ENCODE measurements at regions not wholly inside any gene's neighbourhood (a gene's known extent, or its start where the extent isn't known, plus 50 kb on each side); places are given as distances from the start of the nearest gene placed in this dataset.

GRCh38 chr14:56918849-56919574 is 108.7 kb upstream of the OTX2 start:
- Histone ChIP-seq H2AFZ (ENCODE audit: low read length, unreplicated experiment) (no peak overlapping the region), H3K27me3 (ENCODE audit: insufficient read depth, low read length) (no peaks in the 10 kb centered on the region), H3K36me3 (ENCODE audit: insufficient read depth, low read length) (no peaks in the 10 kb centered on the region), H3K27ac (ENCODE audit: low read depth, low read length) (no peak overlapping the region), H3K4me3 (ENCODE audit: low read depth, low read length) (no peak overlapping the region), H3K79me2 (ENCODE audit: control insufficient read depth, insufficient read depth, low read length, unreplicated experiment) (no peaks in the 10 kb centered on the region), H3K4me1 (ENCODE audit: control insufficient read depth, insufficient read depth, low read length, unreplicated experiment) (no peaks in the 10 kb centered on the region)

DNA sequence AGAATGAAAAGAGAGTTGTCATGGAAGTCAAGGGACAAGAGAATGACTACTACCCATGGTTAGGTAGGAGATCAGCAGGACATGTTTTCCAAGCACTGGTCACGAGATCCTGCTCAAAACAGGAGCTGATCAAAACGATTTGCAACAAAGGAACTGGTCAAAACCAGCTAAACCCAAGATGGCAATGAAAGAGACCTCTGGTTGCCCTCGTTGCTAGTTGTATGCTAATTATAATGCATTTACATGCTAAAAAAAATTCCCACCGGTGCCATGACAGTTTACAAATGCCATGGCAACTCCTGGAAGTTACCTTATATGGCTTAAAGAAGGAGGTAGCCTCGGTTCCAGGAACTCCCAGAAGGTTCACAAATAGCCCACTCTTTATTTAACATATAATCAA is 95.0 kb upstream of the OTX2 start:
- H3K4me1 ChIP-seq (ENCODE audit: control insufficient read depth, insufficient read depth, low read length, unreplicated experiment), result no peaks in the 10 kb centered on the region
- H3K36me3 ChIP-seq (ENCODE audit: insufficient read depth, low read length), result no peaks in the 10 kb centered on the region
- H2AFZ ChIP-seq (ENCODE audit: low read length, unreplicated experiment), result no peak overlapping the region
- no peak overlapping the region for H3K4me3 ChIP-seq (ENCODE audit: low read depth, low read length)
- H3K79me2 ChIP-seq (ENCODE audit: control insufficient read depth, insufficient read depth, low read length, unreplicated experiment), result no peaks in the 10 kb centered on the region
- H3K27me3 ChIP-seq (ENCODE audit: insufficient read depth, low read length), result peaks cover 7% of the 10 kb centered on the region
- H3K27ac ChIP-seq (ENCODE audit: low read depth, low read length), result no peak overlapping the region

DNA sequence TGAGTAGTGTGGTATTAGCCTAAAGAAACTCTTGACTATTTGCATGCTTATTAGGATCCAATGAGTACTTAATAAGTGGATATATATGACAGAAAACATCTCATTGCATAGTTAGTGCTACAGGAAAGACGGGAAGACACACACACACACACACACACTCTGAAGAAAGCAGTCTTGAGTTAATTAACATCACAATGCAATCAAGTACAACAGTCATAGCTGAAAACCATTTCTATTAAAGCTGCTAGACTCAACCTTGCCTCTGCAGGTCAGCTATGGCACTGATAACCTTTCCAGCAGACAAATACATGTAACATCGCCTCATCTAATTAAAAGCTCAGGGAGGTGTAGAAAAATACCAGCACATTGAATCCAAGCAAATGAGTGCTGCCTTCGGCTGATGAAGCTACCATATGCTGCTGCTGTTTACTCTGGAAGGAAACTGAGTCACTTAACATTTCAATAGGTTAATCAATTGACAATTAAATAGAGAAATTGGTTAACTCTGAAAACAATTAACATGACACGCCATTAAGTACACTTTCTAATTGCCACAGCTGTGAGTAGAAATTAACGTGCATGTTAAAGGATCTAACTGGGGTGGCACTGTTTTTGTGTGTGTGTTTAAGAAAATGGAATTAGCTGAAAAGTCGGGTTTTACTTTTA is 93.2 kb upstream of the OTX2 start:
- no peaks in the 10 kb centered on the region for H3K36me3 ChIP-seq (ENCODE audit: insufficient read depth, low read length)
- no peak overlapping the region for H2AFZ ChIP-seq (ENCODE audit: low read length, unreplicated experiment)
- no peaks in the 10 kb centered on the region for H3K79me2 ChIP-seq (ENCODE audit: control insufficient read depth, insufficient read depth, low read length, unreplicated experiment)
- H3K27ac ChIP-seq (ENCODE audit: low read depth, low read length), result no peak overlapping the region
- H3K27me3 ChIP-seq (ENCODE audit: insufficient read depth, low read length), result peaks cover 7% of the 10 kb centered on the region
- H3K4me1 ChIP-seq (ENCODE audit: control insufficient read depth, insufficient read depth, low read length, unreplicated experiment), result no peaks in the 10 kb centered on the region
- H3K4me3 ChIP-seq (ENCODE audit: low read depth, low read length), result no peak overlapping the region

GRCh38 chr14:56902385-56902784 is 92.1 kb upstream of the OTX2 start:
- H3K4me1 ChIP-seq (ENCODE audit: control insufficient read depth, insufficient read depth, low read length, unreplicated experiment), result no peaks in the 10 kb centered on the region
- no peak overlapping the region for H3K4me3 ChIP-seq (ENCODE audit: low read depth, low read length)
- no peaks in the 10 kb centered on the region for H3K79me2 ChIP-seq (ENCODE audit: control insufficient read depth, insufficient read depth, low read length, unreplicated experiment)
- no peak overlapping the region for H3K27ac ChIP-seq (ENCODE audit: low read depth, low read length)
- no peak overlapping the region for H2AFZ ChIP-seq (ENCODE audit: low read length, unreplicated experiment)
- H3K27me3 ChIP-seq (ENCODE audit: insufficient read depth, low read length), result peaks cover 7% of the 10 kb centered on the region
- H3K36me3 ChIP-seq (ENCODE audit: insufficient read depth, low read length), result no peaks in the 10 kb centered on the region

DNA sequence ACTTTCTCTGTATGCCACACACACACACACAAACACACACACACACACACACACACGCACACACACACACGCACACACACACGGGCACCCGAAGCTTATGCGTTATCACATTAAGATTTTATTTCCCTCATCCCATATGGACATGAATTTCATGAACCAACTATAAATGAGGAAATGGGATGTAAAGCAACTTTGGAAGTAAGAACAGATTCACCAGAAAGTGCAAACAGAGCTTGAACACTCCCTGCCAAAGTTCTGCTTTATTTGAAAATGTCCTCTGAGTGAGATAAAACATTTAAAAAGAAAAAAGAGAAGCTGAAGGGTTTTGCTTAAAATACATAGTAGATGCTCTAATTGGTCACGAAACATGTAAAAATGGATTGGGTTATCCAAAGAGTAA is 90.4 kb upstream of the OTX2 start:
- no peak overlapping the region for H2AFZ ChIP-seq (ENCODE audit: low read length, unreplicated experiment)
- no peak overlapping the region for H3K4me3 ChIP-seq (ENCODE audit: low read depth, low read length)
- H3K4me1 ChIP-seq (ENCODE audit: control insufficient read depth, insufficient read depth, low read length, unreplicated experiment), result no peaks in the 10 kb centered on the region
- no peak overlapping the region for H3K27ac ChIP-seq (ENCODE audit: low read depth, low read length)
- H3K36me3 ChIP-seq (ENCODE audit: insufficient read depth, low read length), result no peaks in the 10 kb centered on the region
- no peaks in the 10 kb centered on the region for H3K79me2 ChIP-seq (ENCODE audit: control insufficient read depth, insufficient read depth, low read length, unreplicated experiment)
- H3K27me3 ChIP-seq (ENCODE audit: insufficient read depth, low read length), result peaks cover 7% of the 10 kb centered on the region

DNA sequence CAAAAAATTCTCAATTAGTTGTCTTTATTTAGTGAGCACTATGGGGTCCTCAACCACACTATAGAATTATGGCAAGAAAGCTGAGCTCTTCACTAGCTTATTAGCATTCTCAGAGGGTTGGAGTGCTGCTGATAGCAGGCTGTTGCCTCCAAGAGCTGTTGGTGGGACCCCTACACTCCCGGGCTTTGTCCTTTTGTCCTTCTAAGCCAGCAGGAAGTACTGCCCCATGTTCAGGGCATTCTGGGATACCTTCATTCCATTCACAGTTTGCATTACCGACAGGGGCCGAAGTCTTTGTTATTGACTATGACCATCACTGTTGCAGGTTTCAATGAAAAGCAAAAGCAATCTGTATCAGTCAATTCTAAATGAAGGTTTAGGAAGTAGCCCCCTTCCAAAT is 89.5 kb upstream of the OTX2 start:
- Histone ChIP-seq H3K27ac (ENCODE audit: low read depth, low read length) (no peak overlapping the region), H2AFZ (ENCODE audit: low read length, unreplicated experiment) (no peak overlapping the region), H3K4me3 (ENCODE audit: low read depth, low read length) (no peak overlapping the region), H3K27me3 (ENCODE audit: insufficient read depth, low read length) (peaks cover 7% of the 10 kb centered on the region), H3K79me2 (ENCODE audit: control insufficient read depth, insufficient read depth, low read length, unreplicated experiment) (no peaks in the 10 kb centered on the region), H3K36me3 (ENCODE audit: insufficient read depth, low read length) (no peaks in the 10 kb centered on the region), H3K4me1 (ENCODE audit: control insufficient read depth, insufficient read depth, low read length, unreplicated experiment) (no peaks in the 10 kb centered on the region)

DNA sequence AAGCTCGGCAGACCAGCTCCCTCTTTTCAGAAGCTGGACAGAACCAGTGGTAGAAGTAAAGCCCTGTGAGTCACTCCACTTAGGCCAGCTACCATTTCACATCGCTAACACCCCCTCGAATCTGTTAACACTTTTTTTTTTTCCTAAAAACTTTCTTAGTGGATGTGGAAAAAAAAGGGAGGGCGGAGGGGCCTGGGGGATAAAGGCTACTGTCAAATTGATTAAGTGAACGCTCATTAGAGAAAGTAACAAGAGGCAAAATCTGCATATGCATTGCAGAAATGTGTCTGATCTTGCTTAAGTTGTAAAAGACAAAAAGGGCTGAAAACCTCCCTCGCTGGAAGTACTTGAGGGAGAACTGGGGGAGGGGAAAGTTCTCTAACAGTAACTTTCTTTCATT is 86.6 kb upstream of the OTX2 start:
- Histone ChIP-seq H3K27ac (ENCODE audit: low read depth, low read length) (no peak overlapping the region), H3K36me3 (ENCODE audit: insufficient read depth, low read length) (no peaks in the 10 kb centered on the region), H3K27me3 (ENCODE audit: insufficient read depth, low read length) (no peaks in the 10 kb centered on the region; the same call in 1 of the 2 replicates), H3K79me2 (ENCODE audit: control insufficient read depth, insufficient read depth, low read length, unreplicated experiment) (no peaks in the 10 kb centered on the region), H2AFZ (ENCODE audit: low read length, unreplicated experiment) (no peak overlapping the region), H3K4me1 (ENCODE audit: control insufficient read depth, insufficient read depth, low read length, unreplicated experiment) (no peaks in the 10 kb centered on the region), H3K4me3 (ENCODE audit: low read depth, low read length) (no peak overlapping the region)

DNA sequence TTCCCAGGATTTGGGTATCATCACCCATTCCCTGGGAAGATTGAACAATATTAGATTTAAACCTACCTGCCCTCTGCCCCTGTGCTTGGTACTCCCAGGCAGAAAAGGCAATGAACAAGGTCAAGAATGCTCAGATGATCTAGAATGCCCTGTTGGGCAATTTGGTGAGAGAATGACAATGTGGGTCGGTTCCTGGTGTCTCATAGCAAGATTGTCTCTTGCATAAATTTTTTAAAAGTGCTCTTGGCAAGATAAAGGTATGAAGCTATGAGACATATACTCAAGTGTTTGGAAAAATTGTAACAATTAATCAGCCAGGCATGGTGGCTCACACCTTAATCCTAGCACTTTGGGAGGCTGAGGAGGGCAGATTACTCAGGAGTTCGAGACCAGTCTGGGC is 86.0 kb upstream of the OTX2 start:
- Histone ChIP-seq H3K27ac (ENCODE audit: low read depth, low read length) (no peak overlapping the region), H3K4me1 (ENCODE audit: control insufficient read depth, insufficient read depth, low read length, unreplicated experiment) (no peaks in the 10 kb centered on the region), H2AFZ (ENCODE audit: low read length, unreplicated experiment) (no peak overlapping the region), H3K27me3 (ENCODE audit: insufficient read depth, low read length) (peaks cover under 1% of the 10 kb centered on the region), H3K36me3 (ENCODE audit: insufficient read depth, low read length) (no peaks in the 10 kb centered on the region), H3K79me2 (ENCODE audit: control insufficient read depth, insufficient read depth, low read length, unreplicated experiment) (no peaks in the 10 kb centered on the region), H3K4me3 (ENCODE audit: low read depth, low read length) (no peak overlapping the region)

DNA sequence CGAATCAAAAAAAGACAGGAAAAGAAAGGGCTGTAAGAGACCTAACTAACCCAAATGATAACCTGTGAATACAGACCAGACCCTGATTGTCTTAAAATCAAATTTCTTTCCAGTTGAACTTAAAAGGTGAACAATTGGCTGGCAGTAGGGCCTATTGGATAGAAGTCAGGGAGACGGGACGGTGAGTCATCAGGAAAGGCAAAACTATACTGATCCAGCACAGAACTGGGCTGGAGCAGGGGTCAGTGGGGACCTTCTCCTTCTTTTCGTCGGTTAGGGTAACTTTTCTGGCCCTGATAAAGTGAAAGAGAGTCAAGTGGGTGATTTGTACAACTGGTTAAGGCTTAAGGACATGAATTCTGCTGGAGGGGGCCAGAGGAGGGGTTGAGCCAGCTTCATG is 84.9 kb upstream of the OTX2 start:
- H3K4me1 ChIP-seq (ENCODE audit: control insufficient read depth, insufficient read depth, low read length, unreplicated experiment), result no peaks in the 10 kb centered on the region
- no peak overlapping the region for H3K4me3 ChIP-seq (ENCODE audit: low read depth, low read length)
- no peak overlapping the region for H2AFZ ChIP-seq (ENCODE audit: low read length, unreplicated experiment)
- peaks cover 2% of the 10 kb centered on the region for H3K27me3 ChIP-seq (ENCODE audit: insufficient read depth, low read length)
- H3K27ac ChIP-seq (ENCODE audit: low read depth, low read length), result no peak overlapping the region
- H3K79me2 ChIP-seq (ENCODE audit: control insufficient read depth, insufficient read depth, low read length, unreplicated experiment), result no peaks in the 10 kb centered on the region
- H3K36me3 ChIP-seq (ENCODE audit: insufficient read depth, low read length), result no peaks in the 10 kb centered on the region

DNA sequence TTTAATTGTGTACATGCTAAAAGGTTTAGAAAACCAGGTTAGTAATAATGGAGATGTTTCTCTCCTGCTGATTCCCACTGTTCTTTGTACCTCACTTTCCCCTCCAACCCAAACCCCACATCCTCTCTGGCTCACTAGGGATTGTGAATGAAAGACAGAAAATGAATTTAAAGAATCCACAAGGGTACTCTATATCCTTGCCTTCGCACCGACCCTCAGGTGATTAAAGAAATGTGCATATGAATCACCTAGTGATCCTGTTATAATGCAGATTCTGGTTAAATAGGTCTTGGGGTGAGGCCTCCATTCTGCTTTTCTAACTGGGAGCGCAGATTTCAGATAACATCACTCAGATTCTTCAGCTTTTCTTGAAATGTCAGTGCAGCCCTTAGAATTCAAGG is 84.3 kb upstream of the OTX2 start:
- Histone ChIP-seq H3K79me2 (ENCODE audit: control insufficient read depth, insufficient read depth, low read length, unreplicated experiment) (no peaks in the 10 kb centered on the region), H3K36me3 (ENCODE audit: insufficient read depth, low read length) (no peaks in the 10 kb centered on the region), H3K4me3 (ENCODE audit: low read depth, low read length) (no peak overlapping the region), H3K27me3 (ENCODE audit: insufficient read depth, low read length) (peaks cover 2% of the 10 kb centered on the region; the same call in 1 of the 2 replicates), H3K4me1 (ENCODE audit: control insufficient read depth, insufficient read depth, low read length, unreplicated experiment) (no peaks in the 10 kb centered on the region), H3K27ac (ENCODE audit: low read depth, low read length) (no peak overlapping the region), H2AFZ (ENCODE audit: low read length, unreplicated experiment) (no peak overlapping the region)

DNA sequence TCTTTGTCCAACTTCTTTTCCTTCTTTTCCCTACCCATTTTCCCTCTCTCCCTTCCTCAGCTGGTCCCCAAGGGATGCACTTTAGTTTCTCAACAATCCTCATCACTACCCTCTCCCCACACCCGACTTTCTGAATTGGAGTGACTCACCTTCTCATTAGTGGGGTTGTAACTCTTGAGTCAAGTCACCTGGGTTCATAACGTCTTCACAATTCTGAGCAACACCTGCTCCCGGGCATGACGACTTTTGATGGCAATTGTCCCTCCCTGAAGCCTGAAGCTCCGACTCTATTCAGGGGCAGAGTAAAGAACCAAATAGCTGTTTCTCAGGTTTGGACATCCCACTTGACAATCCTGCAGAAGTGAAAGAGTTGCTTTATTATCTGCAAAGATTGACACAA is 82.7 kb upstream of the OTX2 start:
- H3K36me3 ChIP-seq (ENCODE audit: insufficient read depth, low read length), result no peaks in the 10 kb centered on the region
- H3K4me3 ChIP-seq (ENCODE audit: low read depth, low read length), result no peak overlapping the region
- H3K27ac ChIP-seq (ENCODE audit: low read depth, low read length), result no peak overlapping the region
- H3K79me2 ChIP-seq (ENCODE audit: control insufficient read depth, insufficient read depth, low read length, unreplicated experiment), result no peaks in the 10 kb centered on the region
- H3K4me1 ChIP-seq (ENCODE audit: control insufficient read depth, insufficient read depth, low read length, unreplicated experiment), result no peaks in the 10 kb centered on the region
- peaks cover 10% of the 10 kb centered on the region; the same call in 1 of the 2 replicates for H3K27me3 ChIP-seq (ENCODE audit: insufficient read depth, low read length)
- no peak overlapping the region for H2AFZ ChIP-seq (ENCODE audit: low read length, unreplicated experiment)
